Peyer's patch (tissue), 4 donors: ENCODE measurements at regions not wholly inside any gene's neighbourhood (a gene's known extent, or its start where the extent isn't known, plus 50 kb on each side); places are given as distances from the start of the nearest gene placed in this dataset.

Experiments used
- POLR2A ChIP-seq, 2 donors: fragments of 450-650 bp; IDR thresholded peaks; one replicate each; pipeline ENCODE4 v1.5.1; 2017; ENCODE audit warnings: antibody characterized with exemption in 2 of 2, mild to moderate bottlenecking in 2 of 2, moderate library complexity in 2 of 2
- TF ChIP-seq, protein P1 (sequence below), 6 experiments: fragments of 450-650 bp in 4 of 6; fragments of 200-600 bp in 2 of 6; sonication (generic) in 1 of 6; IDR thresholded peaks; one replicate each; pipeline ENCODE4 v1.5.1; 2017 to 2019; ENCODE audit warnings: antibody characterized with exemption in 6 of 6, mild to moderate bottlenecking in 3 of 6, moderate library complexity in 1 of 6

DNA sequence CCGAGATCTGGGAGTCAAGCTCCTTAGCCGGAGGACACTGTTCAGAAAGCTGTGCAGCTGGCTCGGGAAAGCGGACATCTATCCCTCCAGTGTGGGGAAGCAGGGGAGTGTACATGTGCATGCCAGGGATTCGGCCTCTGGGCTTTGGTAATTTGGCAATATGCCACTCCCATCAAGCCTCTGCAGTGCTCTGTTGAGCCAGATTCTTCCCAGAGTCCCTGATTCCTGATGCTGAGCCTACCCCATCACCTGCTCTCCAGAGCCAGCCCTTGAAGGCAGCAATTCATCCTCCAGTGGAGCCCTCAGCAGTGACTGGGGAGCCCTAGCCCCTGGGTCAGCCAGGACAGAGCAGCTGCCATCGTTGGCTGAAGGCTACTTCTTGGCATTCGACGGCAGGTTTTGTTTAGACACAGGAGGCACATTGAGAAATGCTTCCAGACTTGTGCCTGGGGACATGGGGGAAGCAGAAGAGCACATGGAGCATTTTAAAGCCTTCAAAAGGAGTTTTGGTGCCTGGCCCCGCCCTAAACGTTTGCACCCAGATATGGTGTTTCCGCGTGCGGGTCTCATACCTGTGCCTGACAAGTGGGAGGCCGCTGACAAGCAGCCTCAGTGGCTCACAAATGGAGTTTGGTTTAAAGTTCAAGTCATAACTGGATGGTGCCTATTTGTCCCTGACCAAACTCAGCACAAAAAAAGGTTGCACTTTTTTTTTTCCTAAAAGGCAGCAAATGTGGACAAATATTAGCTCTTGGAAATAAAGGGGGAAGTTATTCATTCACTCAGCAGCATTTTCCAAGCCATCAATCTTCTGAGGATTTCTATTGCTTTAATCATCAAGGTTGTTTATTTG is 272.8 kb downstream of the CYRIA start:
- TF ChIP-seq, protein P1, sequence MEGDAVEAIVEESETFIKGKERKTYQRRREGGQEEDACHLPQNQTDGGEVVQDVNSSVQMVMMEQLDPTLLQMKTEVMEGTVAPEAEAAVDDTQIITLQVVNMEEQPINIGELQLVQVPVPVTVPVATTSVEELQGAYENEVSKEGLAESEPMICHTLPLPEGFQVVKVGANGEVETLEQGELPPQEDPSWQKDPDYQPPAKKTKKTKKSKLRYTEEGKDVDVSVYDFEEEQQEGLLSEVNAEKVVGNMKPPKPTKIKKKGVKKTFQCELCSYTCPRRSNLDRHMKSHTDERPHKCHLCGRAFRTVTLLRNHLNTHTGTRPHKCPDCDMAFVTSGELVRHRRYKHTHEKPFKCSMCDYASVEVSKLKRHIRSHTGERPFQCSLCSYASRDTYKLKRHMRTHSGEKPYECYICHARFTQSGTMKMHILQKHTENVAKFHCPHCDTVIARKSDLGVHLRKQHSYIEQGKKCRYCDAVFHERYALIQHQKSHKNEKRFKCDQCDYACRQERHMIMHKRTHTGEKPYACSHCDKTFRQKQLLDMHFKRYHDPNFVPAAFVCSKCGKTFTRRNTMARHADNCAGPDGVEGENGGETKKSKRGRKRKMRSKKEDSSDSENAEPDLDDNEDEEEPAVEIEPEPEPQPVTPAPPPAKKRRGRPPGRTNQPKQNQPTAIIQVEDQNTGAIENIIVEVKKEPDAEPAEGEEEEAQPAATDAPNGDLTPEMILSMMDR (IDR thresholded peaks at IDR 0.05): no peak
- TF ChIP-seq POLR2A (IDR thresholded peaks at IDR 0.05): no peak
